DMS 273 (cell line): ENCODE measurements at regions not wholly inside any gene's neighbourhood (a gene's known extent, or its start where the extent isn't known, plus 50 kb on each side); places are given as distances from the start of the nearest gene placed in this dataset.

Source experiments
- DNase-seq: peaks from one replicate; lab custom pipeline; 2025; ENCODE audit not compliant: unreplicated experiment; lab: John Stamatoyannopoulos, UW

DNA sequence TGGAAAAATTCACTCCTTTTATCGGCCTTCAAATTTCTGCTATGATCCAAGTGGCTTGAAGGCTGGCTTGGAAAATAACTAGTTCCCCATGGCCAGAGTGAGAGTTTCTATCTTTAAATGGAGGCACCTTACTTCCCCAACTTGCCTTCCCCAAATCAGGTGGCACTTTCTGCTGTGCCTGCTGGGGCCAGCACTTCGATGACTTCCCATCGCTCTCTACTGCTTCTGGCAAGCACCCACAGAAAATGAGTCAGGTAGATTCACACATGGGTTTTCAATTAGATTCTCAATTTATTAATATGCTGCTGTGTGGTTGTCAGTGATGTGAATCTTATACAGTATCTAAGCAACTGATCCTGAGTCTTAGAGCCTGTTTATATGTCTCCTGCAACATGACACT lies 398.8 kb upstream of the RAG2 start:
- no peak for DNase-seq

GRCh38 chr11:36994208-36994607 lies 396.2 kb upstream of the RAG2 start:
- no peak for DNase-seq

- DNase-seq = no peak
Measured at GRCh38 chr11:36988556-36988955, 390.5 kb upstream of the RAG2 start.

GRCh38 chr11:36985562-36985961 lies 387.5 kb upstream of the RAG2 start:
- DNase-seq = no peak

GRCh38 chr11:36976741-36977140 lies 378.7 kb upstream of the RAG2 start:
- no peak for DNase-seq

DNA sequence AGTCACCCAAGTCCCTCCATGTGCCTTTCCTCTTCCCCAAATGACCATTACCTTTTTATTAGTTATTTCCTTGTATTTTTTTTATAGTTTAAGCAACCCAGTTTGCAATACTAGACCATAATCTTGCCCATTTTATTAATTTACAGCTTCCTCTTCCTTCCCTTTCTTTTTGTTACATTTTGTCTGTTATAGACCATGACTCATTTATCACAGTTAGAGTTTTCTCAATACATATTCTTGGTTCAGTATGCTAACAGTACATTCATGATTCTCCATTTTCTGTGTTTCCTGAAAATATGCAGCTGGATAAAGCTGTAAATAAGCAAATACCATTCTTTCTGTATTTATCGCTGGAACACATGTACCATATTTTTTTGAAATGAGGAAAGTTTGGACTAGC lies 376.7 kb upstream of the RAG2 start:
- no peak for DNase-seq

DNA sequence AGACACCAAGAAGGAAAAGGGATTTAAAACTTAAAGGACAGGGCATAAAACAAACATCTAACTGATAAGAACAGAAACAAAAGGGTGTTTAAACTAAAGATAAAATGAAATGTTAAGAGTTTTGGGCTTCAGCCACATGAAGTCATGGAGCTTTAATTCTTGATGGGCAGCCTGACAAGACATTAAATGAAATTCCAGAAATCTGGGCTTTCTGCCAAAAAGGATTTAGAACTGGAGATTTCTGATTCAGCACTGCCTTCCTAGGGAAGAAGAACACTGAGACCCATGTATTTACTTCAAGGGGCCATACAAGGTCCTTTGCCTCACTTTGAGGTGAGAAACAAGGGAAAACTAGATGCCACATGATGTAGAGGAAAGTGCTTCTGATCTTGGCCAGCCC lies 355.9 kb upstream of the RAG2 start:
- DNase-seq = peak; percentile 0

DNA sequence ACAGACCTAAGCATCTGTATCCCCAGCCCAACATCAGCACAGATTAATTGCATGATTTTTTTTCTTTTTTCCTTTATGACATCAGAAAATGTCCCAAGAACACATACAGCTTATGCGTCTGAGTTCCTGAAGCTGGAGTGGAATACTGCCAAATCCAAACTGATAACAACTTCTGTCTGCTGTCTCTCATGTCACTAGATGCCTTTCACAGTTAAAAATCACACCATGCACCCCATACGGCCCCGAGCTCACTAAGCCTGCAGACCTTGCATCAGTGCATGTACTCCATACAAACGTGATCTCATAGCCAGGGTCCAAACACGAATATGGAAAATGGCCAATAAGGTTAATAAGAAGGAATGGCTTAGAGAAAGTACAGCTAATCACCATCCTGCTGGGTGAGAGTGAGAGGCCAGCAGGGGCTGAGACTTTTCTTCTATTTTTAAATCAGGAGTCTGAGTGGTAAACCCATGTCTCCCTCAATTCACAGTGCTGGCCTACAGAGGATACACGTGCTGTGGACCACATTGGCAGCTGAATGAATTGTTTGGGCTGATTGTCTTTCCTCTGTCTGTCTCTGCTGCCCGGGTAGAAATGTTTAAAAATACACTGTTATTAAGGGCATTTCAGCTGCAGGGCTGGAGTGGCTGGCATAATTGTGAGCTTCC lies 350.6 kb upstream of the RAG2 start:
- DNase-seq = no peak

GRCh38 chr11:36945384-36945783 lies 347.3 kb upstream of the RAG2 start:
- DNase-seq = peak; percentile 1

DNA sequence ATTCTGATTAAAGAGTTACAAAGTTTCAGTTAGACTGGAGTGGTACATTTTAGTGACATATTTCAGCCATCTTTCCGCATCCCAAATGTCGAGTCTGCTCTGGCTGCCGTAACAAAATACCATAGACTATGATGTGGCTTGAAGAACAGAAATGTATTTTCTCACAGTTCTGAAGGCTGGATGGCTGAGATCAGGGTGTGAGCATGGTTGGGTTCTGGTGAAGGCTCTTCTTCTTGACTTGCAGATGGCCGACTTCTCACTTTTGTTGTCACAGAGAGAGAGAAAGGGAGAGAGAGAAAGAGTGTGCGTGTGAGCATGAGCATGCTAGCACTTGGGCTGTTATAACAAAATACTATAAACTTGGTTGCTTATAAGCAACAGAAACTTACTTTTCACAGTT lies 335.4 kb upstream of the RAG2 start:
- no peak for DNase-seq

- no peak for DNase-seq
Measured at GRCh38 chr11:36931139-36931538, 333.1 kb upstream of the RAG2 start.

GRCh38 chr11:36930256-36930655 lies 332.2 kb upstream of the RAG2 start:
- DNase-seq = no peak

DNA sequence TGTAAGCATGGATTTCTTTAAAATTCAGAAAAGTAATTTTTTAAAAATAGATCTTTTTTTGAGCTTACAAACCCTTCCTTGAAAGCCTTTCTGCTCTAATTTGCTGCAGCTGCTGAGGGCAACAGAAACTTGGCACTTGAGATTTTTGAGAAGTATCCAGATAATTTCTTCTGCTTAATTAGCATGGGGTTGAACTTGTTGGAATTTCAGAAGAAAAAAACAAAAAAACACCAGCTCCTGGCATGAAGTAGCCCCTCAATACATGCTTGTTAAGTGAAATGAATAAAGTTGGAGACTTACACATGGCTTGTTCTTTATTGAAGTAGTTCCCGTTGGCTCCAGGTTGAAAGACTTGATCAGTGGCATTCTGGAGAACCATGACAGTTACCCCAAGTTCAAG lies 331.4 kb upstream of the RAG2 start:
- no peak for DNase-seq

DNA sequence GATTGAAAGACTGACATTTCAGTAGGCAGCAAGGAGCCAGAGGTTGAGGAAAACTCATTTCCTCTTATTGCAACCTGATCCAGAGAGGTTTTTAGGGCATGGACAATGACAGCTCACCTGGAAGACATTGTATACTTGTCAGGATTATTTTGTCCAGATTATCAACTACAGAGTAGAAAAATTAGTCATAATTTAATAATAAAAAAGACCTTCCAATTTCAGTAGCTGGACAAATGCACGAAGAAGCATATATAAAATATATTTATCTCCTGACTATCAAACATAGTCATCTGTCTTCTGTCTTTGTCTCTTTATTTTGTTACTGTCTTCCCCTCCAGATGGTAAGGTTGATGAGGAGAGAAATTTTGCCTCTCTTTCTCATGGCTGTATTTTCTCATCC lies 330.6 kb upstream of the RAG2 start:
- DNase-seq = no peak

GRCh38 chr11:36899800-36900199 lies 301.8 kb upstream of the RAG2 start:
- DNase-seq = no peak

GRCh38 chr11:36890841-36891240 lies 292.8 kb upstream of the RAG2 start:
- DNase-seq = no peak

GRCh38 chr11:36890121-36890679 lies 292.2 kb upstream of the RAG2 start:
- DNase-seq = no peak

- no peak for DNase-seq
Measured at GRCh38 chr11:36885154-36885553, 287.1 kb upstream of the RAG2 start.

- no peak for DNase-seq
Measured at GRCh38 chr11:36878737-36879136, 280.7 kb upstream of the RAG2 start.

GRCh38 chr11:36877149-36877548 lies 279.1 kb upstream of the RAG2 start:
- DNase-seq = no peak

DNA sequence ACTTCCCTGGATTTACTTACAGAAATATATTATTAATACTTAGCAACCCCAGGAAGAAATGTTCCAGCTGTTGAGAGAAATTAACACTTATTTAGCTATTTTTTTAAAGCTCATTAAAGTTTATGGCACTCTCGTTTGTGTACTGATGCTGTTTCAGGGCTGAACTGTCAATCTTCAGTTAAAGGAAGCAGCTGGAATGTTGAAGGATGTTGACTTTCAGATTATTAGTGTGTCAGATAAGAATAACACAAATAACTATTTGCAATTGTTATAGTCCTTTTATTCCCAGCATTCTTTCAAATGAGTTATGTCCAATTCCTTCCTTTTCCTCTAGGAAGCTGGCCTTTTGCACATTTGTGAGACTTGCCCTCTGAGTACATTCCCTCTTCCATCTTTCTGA lies 278.2 kb upstream of the RAG2 start:
- DNase-seq = no peak

GRCh38 chr11:36874291-36874690 lies 276.3 kb upstream of the RAG2 start:
- DNase-seq = no peak

DNA sequence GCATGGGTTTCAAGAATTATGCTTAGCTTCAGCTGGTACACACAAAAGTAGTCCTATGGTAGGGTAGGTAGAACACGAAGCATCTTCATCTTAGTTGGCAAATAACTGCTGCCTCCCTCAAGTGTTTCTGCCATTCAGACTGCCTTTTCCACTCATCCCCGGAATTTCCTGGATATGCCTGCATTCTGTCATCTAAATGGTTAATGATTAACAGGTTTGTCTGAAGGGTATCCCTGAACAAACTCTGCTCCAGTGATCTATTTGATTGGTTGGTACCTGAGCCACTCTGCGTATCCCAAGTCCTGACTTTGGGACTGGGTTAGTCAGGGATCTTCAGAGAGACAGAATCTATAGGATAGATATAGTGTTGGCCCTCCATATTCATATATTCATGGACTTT lies 272.3 kb upstream of the RAG2 start:
- DNase-seq = no peak
